ENCODE measurements at regions not wholly inside any gene's neighbourhood (a gene's known extent, or its start where the extent isn't known, plus 50 kb on each side); places are given as distances from the start of the nearest gene placed in this dataset.

DNA sequence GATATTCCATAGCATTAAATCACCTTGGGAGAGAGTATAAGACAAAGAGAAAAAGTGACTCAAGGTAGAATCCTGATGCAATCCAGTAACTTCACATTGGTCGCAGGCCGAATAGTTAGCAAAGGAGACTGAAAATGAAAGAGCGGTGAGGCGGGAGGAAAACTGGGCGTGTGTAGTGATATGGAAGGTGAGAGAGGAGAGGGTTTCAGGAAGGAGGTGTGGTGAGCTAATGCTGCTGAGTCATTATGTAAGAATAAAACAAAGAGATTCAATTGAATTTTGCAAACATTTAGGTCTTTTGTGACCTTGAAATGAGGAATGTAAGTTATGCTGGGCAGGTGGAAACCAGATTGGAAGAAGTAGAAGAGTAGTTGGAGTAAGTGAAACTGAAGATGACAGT, 235.3 kb downstream of the C3orf38 start:
- TF ChIP-seq, protein P1, sequence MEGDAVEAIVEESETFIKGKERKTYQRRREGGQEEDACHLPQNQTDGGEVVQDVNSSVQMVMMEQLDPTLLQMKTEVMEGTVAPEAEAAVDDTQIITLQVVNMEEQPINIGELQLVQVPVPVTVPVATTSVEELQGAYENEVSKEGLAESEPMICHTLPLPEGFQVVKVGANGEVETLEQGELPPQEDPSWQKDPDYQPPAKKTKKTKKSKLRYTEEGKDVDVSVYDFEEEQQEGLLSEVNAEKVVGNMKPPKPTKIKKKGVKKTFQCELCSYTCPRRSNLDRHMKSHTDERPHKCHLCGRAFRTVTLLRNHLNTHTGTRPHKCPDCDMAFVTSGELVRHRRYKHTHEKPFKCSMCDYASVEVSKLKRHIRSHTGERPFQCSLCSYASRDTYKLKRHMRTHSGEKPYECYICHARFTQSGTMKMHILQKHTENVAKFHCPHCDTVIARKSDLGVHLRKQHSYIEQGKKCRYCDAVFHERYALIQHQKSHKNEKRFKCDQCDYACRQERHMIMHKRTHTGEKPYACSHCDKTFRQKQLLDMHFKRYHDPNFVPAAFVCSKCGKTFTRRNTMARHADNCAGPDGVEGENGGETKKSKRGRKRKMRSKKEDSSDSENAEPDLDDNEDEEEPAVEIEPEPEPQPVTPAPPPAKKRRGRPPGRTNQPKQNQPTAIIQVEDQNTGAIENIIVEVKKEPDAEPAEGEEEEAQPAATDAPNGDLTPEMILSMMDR (conservative IDR thresholded peaks at IDR 0.05; ENCODE audit: low read depth, low read length) = no peak
- no peak for TF ChIP-seq EZH2phosphoT487 (IDR thresholded peaks at IDR 0.05; ENCODE audit: borderline replicate concordance, low read length)

Data from PC-3 (cell line).